ENCODE measurements at regions not wholly inside any gene's neighbourhood (a gene's known extent, or its start where the extent isn't known, plus 50 kb on each side); places are given as distances from the start of the nearest gene placed in this dataset.

- no peaks in the 10 kb centered on the region for H3K79me2 ChIP-seq (ENCODE audit: low read depth)
- POLR2A ChIA-PET (ENCODE audit: unreplicated experiment) = no interaction called here
- no TSS peak for BruUV-seq (replicated peaks)
These were observed 273.3 kb downstream of the CTTN start for GRCh38 chr11:70671611-70672010.

GRCh38 chr11:70672991-70673653 lies 274.8 kb downstream of the CTTN start:
- H3K79me2 ChIP-seq (ENCODE audit: low read depth) = no peaks in the 10 kb centered on the region
- no peaks in the 10 kb centered on the region for H3K36me3 ChIP-seq (ENCODE audit: low read depth)
- H3K4me3 ChIP-seq = no peak overlapping the region
- TF ChIP-seq CTCF (conservative IDR thresholded peaks at IDR 0.05) (no peak), EZH2 (IDR thresholded peaks at IDR 0.05; ENCODE audit: low read depth) (no peak)
- H3K27ac ChIP-seq = no peak overlapping the region
- intact Hi-C loops (cut with micrococcal nuclease; ENCODE audit: unreplicated experiment) = no loop called here
- H2AFZ ChIP-seq = no peak overlapping the region
- H3K4me2 ChIP-seq = no peak overlapping the region
- POLR2A ChIA-PET (ENCODE audit: unreplicated experiment) = no interaction called here
- no peaks in the 10 kb centered on the region for H3K4me1 ChIP-seq (replicated peaks; ENCODE audit: insufficient read depth)
- peaks cover 11% of the 10 kb centered on the region for H4K20me1 ChIP-seq (ENCODE audit: insufficient read depth)
- no peaks in the 10 kb centered on the region for H3K9me3 ChIP-seq (ENCODE audit: insufficient read depth, low read depth)
- no peak for DNase-seq
- BruUV-seq (replicated peaks) = no TSS peak
- no peaks in the 10 kb centered on the region for H3K27me3 ChIP-seq (ENCODE audit: insufficient read depth, low read depth)
- H3K9me2 ChIP-seq (ENCODE audit: insufficient read depth) = no peaks in the 10 kb centered on the region
- CTCF ChIA-PET = no interaction called here
- H3F3A ChIP-seq (ENCODE audit: insufficient read depth, low read depth) = no peaks in the 10 kb centered on the region

More at GRCh38 chr11:70671611-70672010, 273.3 kb downstream of the CTTN start:
- Histone ChIP-seq H3K27me3 (ENCODE audit: insufficient read depth, low read depth) (no peaks in the 10 kb centered on the region), H3K9me2 (ENCODE audit: insufficient read depth) (no peaks in the 10 kb centered on the region), H3K9me3 (ENCODE audit: insufficient read depth, low read depth) (no peaks in the 10 kb centered on the region), H3K4me3 (no peak overlapping the region), H4K20me1 (ENCODE audit: insufficient read depth) (peaks cover 11% of the 10 kb centered on the region), H3K36me3 (ENCODE audit: low read depth) (no peaks in the 10 kb centered on the region), H3K4me1 (replicated peaks; ENCODE audit: insufficient read depth) (no peaks in the 10 kb centered on the region), H2AFZ (no peak overlapping the region), H3F3A (ENCODE audit: insufficient read depth, low read depth) (no peaks in the 10 kb centered on the region), H3K4me2 (no peak overlapping the region), H3K27ac (no peak overlapping the region)
- TF ChIP-seq CTCF (conservative IDR thresholded peaks at IDR 0.05) (no peak), EZH2 (IDR thresholded peaks at IDR 0.05; ENCODE audit: low read depth) (no peak)
- DNase-seq = no peak
- CTCF ChIA-PET = interaction anchor here (0.5 kb wide), 1 partner anchor 413 kb away, joined by 3 read pairs; no protein-coding TSS in a partner anchor
- intact Hi-C loops (cut with micrococcal nuclease; ENCODE audit: unreplicated experiment) = no loop called here

DNA sequence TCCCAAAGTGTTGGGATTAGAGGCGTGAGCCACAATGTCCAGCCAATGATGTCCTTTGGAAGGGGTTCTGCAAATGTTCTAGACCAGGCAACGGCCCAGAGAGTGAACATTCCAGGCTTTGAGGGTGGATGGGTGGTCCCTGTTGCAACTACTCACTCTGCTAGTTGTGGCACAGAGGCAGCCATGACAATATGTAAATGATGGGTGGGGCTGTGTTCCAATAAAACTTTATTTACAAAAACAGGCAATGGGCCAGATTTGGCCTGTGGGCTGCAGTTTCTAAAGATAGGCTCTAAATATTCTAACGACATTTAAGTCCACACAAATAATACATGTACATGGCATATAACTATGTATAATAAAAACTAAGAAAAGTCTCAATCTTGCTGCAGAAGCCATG lies 276.3 kb downstream of the CTTN start:
- ChIA-PET POLR2A (ENCODE audit: unreplicated experiment) (no interaction called here), CTCF (no interaction called here)
- Histone ChIP-seq H3K27me3 (ENCODE audit: insufficient read depth, low read depth) (no peaks in the 10 kb centered on the region), H3K9me2 (ENCODE audit: insufficient read depth) (no peaks in the 10 kb centered on the region), H3K4me3 (no peak overlapping the region), H3K9me3 (ENCODE audit: insufficient read depth, low read depth) (no peaks in the 10 kb centered on the region), H3K27ac (no peak overlapping the region), H3K4me2 (no peak overlapping the region), H3K79me2 (ENCODE audit: low read depth) (no peaks in the 10 kb centered on the region), H3F3A (ENCODE audit: insufficient read depth, low read depth) (no peaks in the 10 kb centered on the region), H3K36me3 (ENCODE audit: low read depth) (no peaks in the 10 kb centered on the region), H2AFZ (no peak overlapping the region), H3K4me1 (replicated peaks; ENCODE audit: insufficient read depth) (no peaks in the 10 kb centered on the region), H4K20me1 (ENCODE audit: insufficient read depth) (peaks cover 16% of the 10 kb centered on the region)
- BruUV-seq (replicated peaks) = no TSS peak
- DNase-seq = no peak
- TF ChIP-seq EZH2 (IDR thresholded peaks at IDR 0.05; ENCODE audit: low read depth) (no peak), CTCF (conservative IDR thresholded peaks at IDR 0.05) (no peak)
- intact Hi-C loops (cut with micrococcal nuclease; ENCODE audit: unreplicated experiment) = no loop called here
